ENCODE measurements at regions not wholly inside any gene's neighbourhood (a gene's known extent, or its start where the extent isn't known, plus 50 kb on each side); places are given as distances from the start of the nearest gene placed in this dataset.

- Histone ChIP-seq H3K4me3 (ENCODE audit: low read length, poor library complexity, severe bottlenecking) (no peak overlapping the region), H4K20me1 (ENCODE audit: insufficient read depth, low read length, poor library complexity, severe bottlenecking) (no peaks in the 10 kb centered on the region), H3K4me1 (ENCODE audit: insufficient read depth, low read length, poor library complexity, severe bottlenecking) (no peaks in the 10 kb centered on the region), H3K79me2 (ENCODE audit: insufficient read depth, low read length) (no peaks in the 10 kb centered on the region), H3K9me2 (replicated peaks; ENCODE audit: low read depth, low read length) (no peaks in the 10 kb centered on the region), H3K9me3 (ENCODE audit: insufficient read depth, low read depth, low read length) (no peaks in the 10 kb centered on the region), H2AFZ (ENCODE audit: low read length) (no peak overlapping the region), H3K9ac (ENCODE audit: low read depth, low read length, poor library complexity, severe bottlenecking) (no peak overlapping the region), H3F3A (ENCODE audit: low read depth) (no peaks in the 10 kb centered on the region), H3K27me3 (ENCODE audit: insufficient read depth, low read length, poor library complexity, severe bottlenecking) (no peaks in the 10 kb centered on the region), H3K36me3 (ENCODE audit: insufficient read depth, low read length) (no peaks in the 10 kb centered on the region), H3K4me2 (ENCODE audit: low read depth, low read length, poor library complexity, severe bottlenecking) (no peak overlapping the region)
- TF ChIP-seq CTCF (conservative IDR thresholded peaks at IDR 0.05; ENCODE audit: low read length) = no peak
- no peak for TF ChIP-seq EZH2phosphoT487 (IDR thresholded peaks at IDR 0.05; ENCODE audit: borderline replicate concordance)
These were observed 153.4 kb upstream of the TMTC2 start for GRCh38 chr12:82533341-82533740.

DNA sequence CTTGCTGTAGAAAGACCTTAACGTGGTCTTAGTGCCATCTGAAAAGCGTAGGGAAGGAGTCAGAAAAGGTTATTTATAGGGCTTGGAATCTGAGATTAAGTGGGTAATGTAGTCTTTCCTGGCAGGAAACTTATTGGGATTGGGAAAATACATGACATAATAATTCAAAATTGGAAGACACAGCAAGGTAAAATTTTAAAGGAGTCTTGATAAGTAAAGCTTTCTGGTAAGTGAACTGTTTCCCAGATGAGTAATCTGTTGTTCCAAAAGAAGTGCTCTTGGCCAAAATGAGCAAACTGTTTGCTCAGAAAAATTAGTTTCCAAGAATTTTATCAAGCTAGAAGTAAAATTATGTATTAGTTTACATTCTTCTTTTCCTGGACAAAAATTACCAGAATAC is 149.3 kb upstream of the TMTC2 start:
- Histone ChIP-seq H3K9ac (ENCODE audit: low read depth, low read length, poor library complexity, severe bottlenecking) (no peak overlapping the region), H2AFZ (ENCODE audit: low read length) (no peak overlapping the region), H3K9me3 (ENCODE audit: insufficient read depth, low read depth, low read length) (no peaks in the 10 kb centered on the region), H3K4me3 (ENCODE audit: low read length, poor library complexity, severe bottlenecking) (no peak overlapping the region), H3K27me3 (ENCODE audit: insufficient read depth, low read length, poor library complexity, severe bottlenecking) (no peaks in the 10 kb centered on the region), H3K36me3 (ENCODE audit: insufficient read depth, low read length) (no peaks in the 10 kb centered on the region), H4K20me1 (ENCODE audit: insufficient read depth, low read length, poor library complexity, severe bottlenecking) (no peaks in the 10 kb centered on the region), H3F3A (ENCODE audit: low read depth) (no peaks in the 10 kb centered on the region), H3K79me2 (ENCODE audit: insufficient read depth, low read length) (no peaks in the 10 kb centered on the region), H3K4me2 (ENCODE audit: low read depth, low read length, poor library complexity, severe bottlenecking) (no peak overlapping the region), H3K9me2 (replicated peaks; ENCODE audit: low read depth, low read length) (no peaks in the 10 kb centered on the region), H3K4me1 (ENCODE audit: insufficient read depth, low read length, poor library complexity, severe bottlenecking) (no peaks in the 10 kb centered on the region)
- TF ChIP-seq CTCF (conservative IDR thresholded peaks at IDR 0.05; ENCODE audit: low read length) = no peak
- TF ChIP-seq EZH2phosphoT487 (IDR thresholded peaks at IDR 0.05; ENCODE audit: borderline replicate concordance) = no peak

DNA sequence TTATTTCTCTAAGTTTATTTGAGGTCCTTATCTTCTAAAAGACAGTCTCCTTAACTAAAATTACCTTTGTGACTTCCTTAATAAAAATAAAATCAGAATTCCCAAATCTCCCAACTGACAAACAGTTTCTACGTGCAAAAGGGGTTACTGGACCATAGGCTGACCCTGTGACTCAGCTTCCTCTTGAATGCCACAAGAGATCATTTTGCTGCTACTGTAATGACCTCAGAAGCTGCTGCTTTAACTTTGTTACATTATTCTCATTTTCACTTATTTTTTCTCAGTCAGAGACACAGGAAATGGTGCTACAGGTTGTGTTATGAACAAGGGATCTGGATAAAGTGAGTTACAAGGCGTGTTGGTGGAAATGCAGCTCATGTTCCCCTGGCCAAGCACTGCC is 132.2 kb upstream of the TMTC2 start:
- H3K4me1 ChIP-seq (ENCODE audit: insufficient read depth, low read length, poor library complexity, severe bottlenecking) = no peaks in the 10 kb centered on the region
- no peak overlapping the region for H3K4me2 ChIP-seq (ENCODE audit: low read depth, low read length, poor library complexity, severe bottlenecking)
- no peak overlapping the region for H3K4me3 ChIP-seq (ENCODE audit: low read length, poor library complexity, severe bottlenecking)
- H2AFZ ChIP-seq (ENCODE audit: low read length) = no peak overlapping the region
- no peaks in the 10 kb centered on the region for H3K27me3 ChIP-seq (ENCODE audit: insufficient read depth, low read length, poor library complexity, severe bottlenecking)
- no peaks in the 10 kb centered on the region for H3K9me2 ChIP-seq (replicated peaks; ENCODE audit: low read depth, low read length)
- no peaks in the 10 kb centered on the region for H3K79me2 ChIP-seq (ENCODE audit: insufficient read depth, low read length)
- no peak overlapping the region for H3K9ac ChIP-seq (ENCODE audit: low read depth, low read length, poor library complexity, severe bottlenecking)
- peaks cover 3% of the 10 kb centered on the region; the same call in 1 of the 2 replicates for H3K9me3 ChIP-seq (ENCODE audit: insufficient read depth, low read depth, low read length)
- no peaks in the 10 kb centered on the region for H4K20me1 ChIP-seq (ENCODE audit: insufficient read depth, low read length, poor library complexity, severe bottlenecking)
- no peaks in the 10 kb centered on the region for H3F3A ChIP-seq (ENCODE audit: low read depth)
- H3K36me3 ChIP-seq (ENCODE audit: insufficient read depth, low read length) = no peaks in the 10 kb centered on the region
- TF ChIP-seq EZH2phosphoT487 (IDR thresholded peaks at IDR 0.05; ENCODE audit: borderline replicate concordance) (no peak), CTCF (conservative IDR thresholded peaks at IDR 0.05; ENCODE audit: low read length) (no peak)

Measured in Loucy (cell line).